Uterus (tissue), 2 donors: ENCODE measurements at regions not wholly inside any gene's neighbourhood (a gene's known extent, or its start where the extent isn't known, plus 50 kb on each side); places are given as distances from the start of the nearest gene placed in this dataset.

Source experiments
- POLR2A ChIP-seq, 2 donors: fragments of 450-650 bp; IDR thresholded peaks; one replicate each; pipeline ENCODE4 v1.6.1; 2016; ENCODE audit warnings: antibody characterized with exemption in 2 of 2, mild to moderate bottlenecking in 1 of 2, moderate library complexity in 1 of 2
- TF ChIP-seq, protein P1 (sequence below), 4 experiments: fragments of 200-600 bp in 2 of 4; fragments of 450-650 bp in 2 of 4; sonication (generic) in 2 of 4; IDR thresholded peaks; one replicate each; pipeline ENCODE4 v1.5.1; 2016 to 2019; ENCODE audit warnings: antibody characterized with exemption in 4 of 4, mild to moderate bottlenecking in 2 of 4, moderate library complexity in 1 of 4

DNA sequence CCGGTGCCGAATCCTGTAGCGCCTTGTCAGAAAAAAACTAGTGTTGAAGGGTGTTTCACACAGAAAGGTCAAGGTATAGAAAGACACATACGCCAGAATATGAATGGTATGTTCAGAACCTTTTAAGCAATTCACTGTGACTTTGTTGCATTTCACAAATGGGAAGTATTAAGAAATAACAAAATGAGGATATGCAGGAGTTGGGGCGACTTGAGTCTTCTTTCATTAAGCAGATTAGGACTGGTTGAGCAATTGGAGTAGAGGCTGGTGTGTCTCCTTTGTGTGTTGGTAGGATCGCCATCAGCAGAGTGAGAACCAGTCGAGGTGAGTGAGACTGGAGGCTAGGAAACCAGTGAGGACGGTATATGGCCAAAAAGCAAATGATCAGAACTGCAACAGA, 1454.5 kb upstream of the TENM3 start:
- TF ChIP-seq, protein P1, sequence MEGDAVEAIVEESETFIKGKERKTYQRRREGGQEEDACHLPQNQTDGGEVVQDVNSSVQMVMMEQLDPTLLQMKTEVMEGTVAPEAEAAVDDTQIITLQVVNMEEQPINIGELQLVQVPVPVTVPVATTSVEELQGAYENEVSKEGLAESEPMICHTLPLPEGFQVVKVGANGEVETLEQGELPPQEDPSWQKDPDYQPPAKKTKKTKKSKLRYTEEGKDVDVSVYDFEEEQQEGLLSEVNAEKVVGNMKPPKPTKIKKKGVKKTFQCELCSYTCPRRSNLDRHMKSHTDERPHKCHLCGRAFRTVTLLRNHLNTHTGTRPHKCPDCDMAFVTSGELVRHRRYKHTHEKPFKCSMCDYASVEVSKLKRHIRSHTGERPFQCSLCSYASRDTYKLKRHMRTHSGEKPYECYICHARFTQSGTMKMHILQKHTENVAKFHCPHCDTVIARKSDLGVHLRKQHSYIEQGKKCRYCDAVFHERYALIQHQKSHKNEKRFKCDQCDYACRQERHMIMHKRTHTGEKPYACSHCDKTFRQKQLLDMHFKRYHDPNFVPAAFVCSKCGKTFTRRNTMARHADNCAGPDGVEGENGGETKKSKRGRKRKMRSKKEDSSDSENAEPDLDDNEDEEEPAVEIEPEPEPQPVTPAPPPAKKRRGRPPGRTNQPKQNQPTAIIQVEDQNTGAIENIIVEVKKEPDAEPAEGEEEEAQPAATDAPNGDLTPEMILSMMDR (IDR thresholded peaks at IDR 0.05) = no peak
- no peak for TF ChIP-seq POLR2A (IDR thresholded peaks at IDR 0.05)
